ENCODE measurements at regions not wholly inside any gene's neighbourhood (a gene's known extent, or its start where the extent isn't known, plus 50 kb on each side); places are given as distances from the start of the nearest gene placed in this dataset.
A peak's percentile ranks its signal among the peaks of the same experiment; 100 is the strongest.

GRCh38 chr2:168300460-168300859, 53.1 kb upstream of the STK39 start:
- H3K4me1 Mint-ChIP-seq (ENCODE audit: low read depth in 2 of 2), result no peaks in the 10 kb centered on the region
- H3K36me3 Mint-ChIP-seq, result peaks cover 2% of the 10 kb centered on the region
- H3K27me3 Mint-ChIP-seq, result peaks cover 0 to 2% of the 10 kb centered on the region in 2 donors
- ATAC-seq, result no peak
- no peak overlapping the region for H3K4me3 Mint-ChIP-seq
- no peak for DNase-seq (ENCODE audit: low spot score)
- H3K9me3 Mint-ChIP-seq, result peaks cover 1% of the 10 kb centered on the region
- no peak overlapping the region for H3K27ac Mint-ChIP-seq

GRCh38 chr2:168304024-168304681, 56.8 kb upstream of the STK39 start:
- no peak overlapping the region for H3K27ac Mint-ChIP-seq

GRCh38 chr2:168307379-168307778, 60.0 kb upstream of the STK39 start:
- H3K4me1 Mint-ChIP-seq (ENCODE audit: low read depth in 2 of 2), result no peaks in the 10 kb centered on the region
- H3K9me3 Mint-ChIP-seq, result peaks cover 11% of the 10 kb centered on the region
- H3K36me3 Mint-ChIP-seq, result peaks cover 24% of the 10 kb centered on the region
- DNase-seq (ENCODE audit: low spot score), result no peak
- H3K27me3 Mint-ChIP-seq, result no peaks in the 10 kb centered on the region
- no peak overlapping the region for H3K27ac Mint-ChIP-seq
- H3K4me3 Mint-ChIP-seq, result no peak overlapping the region
- no peak for ATAC-seq

More at GRCh38 chr2:168304024-168304681, 56.8 kb upstream of the STK39 start:
- Mint-ChIP-seq H3K27me3 (peaks cover 0 to 2% of the 10 kb centered on the region in 2 donors), H3K4me1 (ENCODE audit: low read depth in 2 of 2) (no peaks in the 10 kb centered on the region), H3K36me3 (peaks cover 24% of the 10 kb centered on the region), H3K4me3 (no peak overlapping the region), H3K9me3 (peaks cover 11% of the 10 kb centered on the region)
- DNase-seq (ENCODE audit: low spot score) (no peak), ATAC-seq (no peak)

- Mint-ChIP-seq H3K27ac (no peak overlapping the region), H3K4me3 (no peak overlapping the region), H3K9me3 (peaks cover 9% of the 10 kb centered on the region), H3K27me3 (no peaks in the 10 kb centered on the region), H3K4me1 (ENCODE audit: low read depth in 2 of 2) (peaks cover 2 to 3% of the 10 kb centered on the region in 2 donors), H3K36me3 (peaks cover 20% of the 10 kb centered on the region)
- no peak for ATAC-seq
- DNase-seq (ENCODE audit: low spot score), result no peak
These were observed 63.2 kb upstream of the STK39 start for GRCh38 chr2:168310580-168310979.

- Mint-ChIP-seq H3K36me3 (peaks cover 12% of the 10 kb centered on the region), H3K27me3 (no peaks in the 10 kb centered on the region), H3K4me3 (no peak overlapping the region), H3K4me1 (ENCODE audit: low read depth in 2 of 2) (peaks cover 5% of the 10 kb centered on the region in 2 donors), H3K9me3 (peaks cover 8% of the 10 kb centered on the region), H3K27ac (no peak overlapping the region)
- no peak for DNase-seq (ENCODE audit: low spot score)
- ATAC-seq, result no peak
These were observed 64.0 kb upstream of the STK39 start for GRCh38 chr2:168311261-168311910.

GRCh38 chr2:168312036-168312822, 64.8 kb upstream of the STK39 start:
- Mint-ChIP-seq H3K4me1 (ENCODE audit: low read depth in 2 of 2) (peaks cover 5% of the 10 kb centered on the region in 2 donors), H3K27ac (no peak overlapping the region), H3K4me3 (no peak overlapping the region), H3K36me3 (peaks cover 7% of the 10 kb centered on the region), H3K27me3 (no peaks in the 10 kb centered on the region), H3K9me3 (peaks cover 5% of the 10 kb centered on the region)
- ATAC-seq (no peak), DNase-seq (ENCODE audit: low spot score) (no peak)

- no peak overlapping the region for H3K4me3 Mint-ChIP-seq
- DNase-seq (ENCODE audit: low spot score) (no peak), ATAC-seq (no peak)
- no peak overlapping the region for H3K27ac Mint-ChIP-seq
- no peaks in the 10 kb centered on the region for H3K27me3 Mint-ChIP-seq
- H3K36me3 Mint-ChIP-seq, result no peaks in the 10 kb centered on the region
- peaks cover 5% of the 10 kb centered on the region in 2 donors for H3K4me1 Mint-ChIP-seq (ENCODE audit: low read depth in 2 of 2)
- no peaks in the 10 kb centered on the region for H3K9me3 Mint-ChIP-seq
These were observed 66.8 kb upstream of the STK39 start for GRCh38 chr2:168314236-168314635.

- DNase-seq (ENCODE audit: low spot score) (no peak), ATAC-seq (no peak)
- Mint-ChIP-seq H3K4me1 (ENCODE audit: low read depth in 2 of 2) (peaks cover 5% of the 10 kb centered on the region in 2 donors), H3K27me3 (peaks cover 0 to 3% of the 10 kb centered on the region in 2 donors), H3K36me3 (no peaks in the 10 kb centered on the region), H3K4me3 (no peak overlapping the region), H3K9me3 (no peaks in the 10 kb centered on the region), H3K27ac (no peak overlapping the region)
These were observed 68.1 kb upstream of the STK39 start for GRCh38 chr2:168315331-168316072.

- Mint-ChIP-seq H3K27me3 (peaks cover 0 to 3% of the 10 kb centered on the region in 2 donors), H3K4me1 (ENCODE audit: low read depth in 2 of 2) (peaks cover 5% of the 10 kb centered on the region in 2 donors), H3K9me3 (no peaks in the 10 kb centered on the region), H3K4me3 (no peak overlapping the region), H3K36me3 (no peaks in the 10 kb centered on the region), H3K27ac (no peak overlapping the region)
- no peak for DNase-seq (ENCODE audit: low spot score)
- ATAC-seq, result no peak
These were observed 68.7 kb upstream of the STK39 start for GRCh38 chr2:168316073-168316440.

GRCh38 chr2:168317282-168317681, 69.9 kb upstream of the STK39 start:
- ATAC-seq, result no peak
- Mint-ChIP-seq H3K27me3 (peaks cover 0 to 4% of the 10 kb centered on the region in 2 donors), H3K27ac (no peak overlapping the region), H3K4me3 (no peak overlapping the region), H3K9me3 (no peaks in the 10 kb centered on the region), H3K36me3 (no peaks in the 10 kb centered on the region), H3K4me1 (ENCODE audit: low read depth in 2 of 2) (peaks cover 5% of the 10 kb centered on the region in 2 donors)
- no peak for DNase-seq (ENCODE audit: low spot score)

GRCh38 chr2:168320267-168320666, 72.9 kb upstream of the STK39 start:
- peak overlapping the region in 1 of 2 donors; percentile 4 for H3K27ac Mint-ChIP-seq
- peaks cover 5% of the 10 kb centered on the region in 2 donors for H3K4me1 Mint-ChIP-seq (ENCODE audit: low read depth in 2 of 2)
- DNase-seq (ENCODE audit: low spot score) (no peak), ATAC-seq (no peak)
- H3K9me3 Mint-ChIP-seq, result no peaks in the 10 kb centered on the region
- no peaks in the 10 kb centered on the region for H3K36me3 Mint-ChIP-seq
- peaks cover 17 to 20% of the 10 kb centered on the region in 2 donors for H3K27me3 Mint-ChIP-seq
- no peak overlapping the region for H3K4me3 Mint-ChIP-seq

GRCh38 chr2:168322325-168323007, 75.1 kb upstream of the STK39 start:
- no peaks in the 10 kb centered on the region for H3K36me3 Mint-ChIP-seq
- no peak for ATAC-seq

GRCh38 chr2:168323529-168324021, 76.2 kb upstream of the STK39 start:
- Mint-ChIP-seq H3K36me3 (no peaks in the 10 kb centered on the region), H3K27me3 (peaks cover 19 to 20% of the 10 kb centered on the region in 2 donors), H3K4me1 (ENCODE audit: low read depth in 2 of 2) (peaks cover 0 to 5% of the 10 kb centered on the region in 2 donors), H3K9me3 (peaks cover 3% of the 10 kb centered on the region), H3K27ac (no peak overlapping the region), H3K4me3 (no peak overlapping the region)
- DNase-seq (ENCODE audit: low spot score), result no peak
- ATAC-seq, result peak in 1 of 2 donors; percentile 53

More at GRCh38 chr2:168322325-168323007, 75.1 kb upstream of the STK39 start:
- no peak overlapping the region for H3K27ac Mint-ChIP-seq
- no peak overlapping the region for H3K4me3 Mint-ChIP-seq
- peaks cover 19 to 20% of the 10 kb centered on the region in 2 donors for H3K27me3 Mint-ChIP-seq
- H3K4me1 Mint-ChIP-seq (ENCODE audit: low read depth in 2 of 2), result peaks cover 0 to 2% of the 10 kb centered on the region in 2 donors
- no peak for DNase-seq (ENCODE audit: low spot score)
- no peaks in the 10 kb centered on the region for H3K9me3 Mint-ChIP-seq

Measured in natural killer cell treated with Interleukin-12 subunit alpha and Interleukin-12 subunit beta and Interleukin-15 and Interleukin-18, amount 100 ng/mL, for 72 hours (primary cell).